Gastroesophageal sphincter (tissue), 3 donors: ENCODE measurements at regions not wholly inside any gene's neighbourhood (a gene's known extent, or its start where the extent isn't known, plus 50 kb on each side); places are given as distances from the start of the nearest gene placed in this dataset.

Experiments used
- CTCF ChIP-seq, 4 experiments: fragments of 200-600 bp in 2 of 4; fragments of 450-650 bp in 2 of 4; sonication (generic) in 1 of 4; IDR thresholded peaks; one replicate each; pipeline ENCODE4 v1.5.1; 2017 to 2019; ENCODE audit warnings: antibody characterized with exemption in 4 of 4, mild to moderate bottlenecking in 2 of 4, moderate library complexity in 2 of 4
- POLR2A ChIP-seq, 2 donors: fragments of 450-650 bp; IDR thresholded peaks; one replicate each; pipeline ENCODE4 v1.6.1; 2017; ENCODE audit warnings: antibody characterized with exemption in 2 of 2, mild to moderate bottlenecking in 2 of 2, moderate library complexity in 1 of 2

GRCh38 chr3:110767838-110768237 lies 303.8 kb upstream of the NECTIN3 start:
- TF ChIP-seq CTCF (IDR thresholded peaks at IDR 0.05) (no peak), POLR2A (IDR thresholded peaks at IDR 0.05) (no peak)
